ENCODE measurements at regions not wholly inside any gene's neighbourhood (a gene's known extent, or its start where the extent isn't known, plus 50 kb on each side); places are given as distances from the start of the nearest gene placed in this dataset.

DNA sequence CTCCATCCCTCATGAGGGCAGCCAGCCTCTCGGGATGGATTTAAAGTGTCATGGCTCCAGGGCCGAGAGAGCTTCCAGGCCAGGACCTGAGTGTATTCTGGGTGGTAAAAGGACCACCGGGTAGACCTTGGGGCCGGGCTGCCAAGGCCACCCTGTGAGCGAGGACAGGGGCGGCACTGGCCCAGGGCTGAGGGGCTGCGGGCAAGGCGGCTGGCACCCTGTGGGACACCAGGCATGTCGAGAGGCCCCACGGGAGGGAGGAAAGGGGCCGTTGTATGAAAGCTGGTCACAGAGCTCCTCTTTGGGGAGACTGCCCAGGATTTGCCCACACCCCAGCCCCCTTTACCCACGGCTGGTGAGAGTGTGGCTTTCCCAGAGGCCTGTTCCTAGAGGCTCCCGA, 92.3 kb upstream of the RTL6 start (continued):
- no peak for TF ChIP-seq ZNF658 (tag by site-specific recombination; IDR thresholded peaks at IDR 0.05)
- no peak for TF ChIP-seq ZNF354C (tag by site-specific recombination; IDR thresholded peaks at IDR 0.05; ENCODE audit: borderline replicate concordance, low read depth)
- no peak for TF ChIP-seq ZNF514 (tag by site-specific recombination; IDR thresholded peaks at IDR 0.05)
- TF ChIP-seq OSR2 (tag by site-specific recombination; IDR thresholded peaks at IDR 0.05): no peak

DNA sequence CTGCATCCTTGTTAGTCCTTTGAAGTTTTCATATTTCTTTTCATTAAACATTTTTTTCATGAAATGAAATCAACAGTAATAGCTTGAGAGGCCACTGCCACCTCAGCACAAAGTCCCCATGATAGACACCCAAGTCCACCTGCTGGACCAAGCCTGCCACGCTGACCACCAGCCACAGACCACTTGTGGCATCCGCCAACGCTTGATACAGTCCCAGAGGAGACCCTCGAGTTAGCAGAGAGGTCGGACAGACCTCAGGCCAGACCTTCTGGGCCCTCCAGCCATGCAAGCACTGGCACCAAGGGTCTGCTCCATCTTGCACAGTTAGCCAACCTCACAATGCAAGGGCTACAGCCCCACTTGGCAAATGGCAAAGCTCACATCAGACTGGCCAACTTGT, 91.8 kb upstream of the RTL6 start:
- Histone ChIP-seq H3K27ac (ENCODE audit: extremely low read depth, low read depth, low read length) (no peak overlapping the region), H3K36me3 (ENCODE audit: control insufficient read depth in 2 of 2, insufficient read depth in 1 of 2, low read length in 2 of 2) (no peaks in the 10 kb centered on the region), H3K4me3 (ENCODE audit: low read depth, low read length) (no peak overlapping the region), H3K9me3 (ENCODE audit: control insufficient read depth, insufficient read depth, low read depth, low read length) (no peaks in the 10 kb centered on the region), H3K4me1 (ENCODE audit: control insufficient read depth, insufficient read depth, low read length) (no peaks in the 10 kb centered on the region)
- ChIA-PET CTCF (no interaction called here), POLR2A (no interaction called here)
- TF ChIP-seq ZNF600 (tag by site-specific recombination; IDR thresholded peaks at IDR 0.05) (no peak), MZF1 (tag by site-specific recombination; IDR thresholded peaks at IDR 0.05; ENCODE audit: borderline replicate concordance) (no peak), ZNF10 (tag by site-specific recombination; IDR thresholded peaks at IDR 0.05) (no peak), GLI4 (tag by site-specific recombination; IDR thresholded peaks at IDR 0.05) (no peak), ZNF549 (tag by site-specific recombination; IDR thresholded peaks at IDR 0.05) (no peak), ZNF221 (tag by site-specific recombination; IDR thresholded peaks at IDR 0.05; ENCODE audit: borderline replicate concordance) (no peak), ZNF214 (tag by site-specific recombination; IDR thresholded peaks at IDR 0.05; ENCODE audit: borderline replicate concordance) (no peak), HOXD13 (CRISPR knock-in tag; IDR thresholded peaks at IDR 0.05; ENCODE audit: borderline replicate concordance) (no peak)
- TF ChIP-seq, protein P1, sequence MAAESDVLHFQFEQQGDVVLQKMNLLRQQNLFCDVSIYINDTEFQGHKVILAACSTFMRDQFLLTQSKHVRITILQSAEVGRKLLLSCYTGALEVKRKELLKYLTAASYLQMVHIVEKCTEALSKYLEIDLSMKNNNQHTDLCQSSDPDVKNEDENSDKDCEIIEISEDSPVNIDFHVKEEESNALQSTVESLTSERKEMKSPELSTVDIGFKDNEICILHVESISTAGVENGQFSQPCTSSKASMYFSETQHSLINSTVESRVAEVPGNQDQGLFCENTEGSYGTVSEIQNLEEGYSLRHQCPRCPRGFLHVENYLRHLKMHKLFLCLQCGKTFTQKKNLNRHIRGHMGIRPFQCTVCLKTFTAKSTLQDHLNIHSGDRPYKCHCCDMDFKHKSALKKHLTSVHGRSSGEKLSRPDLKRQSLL (tag by site-specific recombination; IDR thresholded peaks at IDR 0.05): no peak
- TF ChIP-seq, protein P2, sequence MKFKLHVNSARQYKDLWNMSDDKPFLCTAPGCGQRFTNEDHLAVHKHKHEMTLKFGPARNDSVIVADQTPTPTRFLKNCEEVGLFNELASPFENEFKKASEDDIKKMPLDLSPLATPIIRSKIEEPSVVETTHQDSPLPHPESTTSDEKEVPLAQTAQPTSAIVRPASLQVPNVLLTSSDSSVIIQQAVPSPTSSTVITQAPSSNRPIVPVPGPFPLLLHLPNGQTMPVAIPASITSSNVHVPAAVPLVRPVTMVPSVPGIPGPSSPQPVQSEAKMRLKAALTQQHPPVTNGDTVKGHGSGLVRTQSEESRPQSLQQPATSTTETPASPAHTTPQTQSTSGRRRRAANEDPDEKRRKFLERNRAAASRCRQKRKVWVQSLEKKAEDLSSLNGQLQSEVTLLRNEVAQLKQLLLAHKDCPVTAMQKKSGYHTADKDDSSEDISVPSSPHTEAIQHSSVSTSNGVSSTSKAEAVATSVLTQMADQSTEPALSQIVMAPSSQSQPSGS (tag by site-specific recombination; IDR thresholded peaks at IDR 0.05; ENCODE audit: low read depth): no peak
- TF ChIP-seq, protein P3, sequence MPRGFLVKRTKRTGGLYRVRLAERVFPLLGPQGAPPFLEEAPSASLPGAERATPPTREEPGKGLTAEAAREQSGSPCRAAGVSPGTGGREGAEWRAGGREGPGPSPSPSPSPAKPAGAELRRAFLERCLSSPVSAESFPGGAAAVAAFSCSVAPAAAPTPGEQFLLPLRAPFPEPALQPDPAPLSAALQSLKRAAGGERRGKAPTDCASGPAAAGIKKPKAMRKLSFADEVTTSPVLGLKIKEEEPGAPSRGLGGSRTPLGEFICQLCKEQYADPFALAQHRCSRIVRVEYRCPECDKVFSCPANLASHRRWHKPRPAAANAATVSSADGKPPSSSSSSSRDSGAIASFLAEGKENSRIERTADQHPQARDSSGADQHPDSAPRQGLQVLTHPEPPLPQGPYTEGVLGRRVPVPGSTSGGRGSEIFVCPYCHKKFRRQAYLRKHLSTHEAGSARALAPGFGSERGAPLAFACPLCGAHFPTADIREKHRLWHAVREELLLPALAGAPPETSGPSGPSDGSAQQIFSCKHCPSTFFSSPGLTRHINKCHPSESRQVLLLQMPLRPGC (tag by site-specific recombination; IDR thresholded peaks at IDR 0.05): no peak

GRCh38 chr22:44588348-44588747, 90.3 kb upstream of the RTL6 start:
- POLR2A ChIA-PET: no interaction called here
- Histone ChIP-seq H3K4me3 (ENCODE audit: low read depth, low read length) (no peak overlapping the region), H3K27ac (ENCODE audit: extremely low read depth, low read depth, low read length) (no peak overlapping the region), H3K4me1 (ENCODE audit: control insufficient read depth, insufficient read depth, low read length) (no peaks in the 10 kb centered on the region), H3K9me3 (ENCODE audit: control insufficient read depth, insufficient read depth, low read depth, low read length) (no peaks in the 10 kb centered on the region), H3K36me3 (ENCODE audit: control insufficient read depth in 2 of 2, insufficient read depth in 1 of 2, low read length in 2 of 2) (no peaks in the 10 kb centered on the region)
- TF ChIP-seq ZNF580 (tag by site-specific recombination; IDR thresholded peaks at IDR 0.05): no peak
- CTCF ChIA-PET: interaction anchor here (0.7 to 1.2 kb wide), 3 partner anchors 21 to 595 kb away, joined by 3 to 5 read pairs (median 4); no protein-coding TSS in a partner anchor
